ENCODE measurements at regions not wholly inside any gene's neighbourhood (a gene's known extent, or its start where the extent isn't known, plus 50 kb on each side); places are given as distances from the start of the nearest gene placed in this dataset.

DNA sequence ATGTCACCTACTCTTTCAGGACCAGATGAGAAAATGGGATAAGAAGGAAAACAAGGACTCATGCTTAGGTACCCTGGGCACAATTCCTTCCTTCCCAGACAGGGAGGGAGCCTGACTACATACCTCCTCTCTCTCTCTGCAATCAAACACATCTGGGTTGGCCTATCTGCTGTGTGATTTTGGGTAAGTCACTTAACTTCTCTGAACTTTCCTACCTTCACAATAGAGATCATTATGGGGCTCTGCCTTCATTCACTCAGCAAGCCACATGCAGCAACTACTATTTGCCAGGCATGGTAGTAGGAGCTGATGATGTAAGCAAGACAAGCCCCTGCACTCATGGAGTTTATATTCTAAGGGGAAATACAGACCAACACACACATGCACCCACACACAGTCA is 251.2 kb downstream of the SHQ1 start:
- Histone ChIP-seq H3K4me1 (ENCODE audit: control insufficient read depth, insufficient read depth, low read length) (no peaks in the 10 kb centered on the region), H3K4me3 (ENCODE audit: low read length) (no peak overlapping the region), H3K36me3 (ENCODE audit: control insufficient read depth, insufficient read depth, low read length) (no peaks in the 10 kb centered on the region), H3K27me3 (ENCODE audit: control insufficient read depth, insufficient read depth, low read length) (no peaks in the 10 kb centered on the region), H3K9me3 (ENCODE audit: control insufficient read depth, insufficient read depth, low read length) (no peaks in the 10 kb centered on the region), H3K27ac (ENCODE audit: low read length) (no peak overlapping the region)
- Mint-ChIP-seq H3K27ac (no peak overlapping the region), H3K27me3 (ENCODE audit: low read depth in 2 of 2) (peaks cover 0 to 8% of the 10 kb centered on the region in 2 donors), H3K4me3 (no peak overlapping the region), H3K9me3 (no peaks in the 10 kb centered on the region), H3K36me3 (no peaks in the 10 kb centered on the region), H3K4me1 (no peaks in the 10 kb centered on the region)
- intact Hi-C loops (cut with micrococcal nuclease): no loop called here
- no peak for ATAC-seq
- DNase-seq: no peak
- TF ChIP-seq, protein P1, sequence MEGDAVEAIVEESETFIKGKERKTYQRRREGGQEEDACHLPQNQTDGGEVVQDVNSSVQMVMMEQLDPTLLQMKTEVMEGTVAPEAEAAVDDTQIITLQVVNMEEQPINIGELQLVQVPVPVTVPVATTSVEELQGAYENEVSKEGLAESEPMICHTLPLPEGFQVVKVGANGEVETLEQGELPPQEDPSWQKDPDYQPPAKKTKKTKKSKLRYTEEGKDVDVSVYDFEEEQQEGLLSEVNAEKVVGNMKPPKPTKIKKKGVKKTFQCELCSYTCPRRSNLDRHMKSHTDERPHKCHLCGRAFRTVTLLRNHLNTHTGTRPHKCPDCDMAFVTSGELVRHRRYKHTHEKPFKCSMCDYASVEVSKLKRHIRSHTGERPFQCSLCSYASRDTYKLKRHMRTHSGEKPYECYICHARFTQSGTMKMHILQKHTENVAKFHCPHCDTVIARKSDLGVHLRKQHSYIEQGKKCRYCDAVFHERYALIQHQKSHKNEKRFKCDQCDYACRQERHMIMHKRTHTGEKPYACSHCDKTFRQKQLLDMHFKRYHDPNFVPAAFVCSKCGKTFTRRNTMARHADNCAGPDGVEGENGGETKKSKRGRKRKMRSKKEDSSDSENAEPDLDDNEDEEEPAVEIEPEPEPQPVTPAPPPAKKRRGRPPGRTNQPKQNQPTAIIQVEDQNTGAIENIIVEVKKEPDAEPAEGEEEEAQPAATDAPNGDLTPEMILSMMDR (IDR thresholded peaks at IDR 0.05): no peak

DNA sequence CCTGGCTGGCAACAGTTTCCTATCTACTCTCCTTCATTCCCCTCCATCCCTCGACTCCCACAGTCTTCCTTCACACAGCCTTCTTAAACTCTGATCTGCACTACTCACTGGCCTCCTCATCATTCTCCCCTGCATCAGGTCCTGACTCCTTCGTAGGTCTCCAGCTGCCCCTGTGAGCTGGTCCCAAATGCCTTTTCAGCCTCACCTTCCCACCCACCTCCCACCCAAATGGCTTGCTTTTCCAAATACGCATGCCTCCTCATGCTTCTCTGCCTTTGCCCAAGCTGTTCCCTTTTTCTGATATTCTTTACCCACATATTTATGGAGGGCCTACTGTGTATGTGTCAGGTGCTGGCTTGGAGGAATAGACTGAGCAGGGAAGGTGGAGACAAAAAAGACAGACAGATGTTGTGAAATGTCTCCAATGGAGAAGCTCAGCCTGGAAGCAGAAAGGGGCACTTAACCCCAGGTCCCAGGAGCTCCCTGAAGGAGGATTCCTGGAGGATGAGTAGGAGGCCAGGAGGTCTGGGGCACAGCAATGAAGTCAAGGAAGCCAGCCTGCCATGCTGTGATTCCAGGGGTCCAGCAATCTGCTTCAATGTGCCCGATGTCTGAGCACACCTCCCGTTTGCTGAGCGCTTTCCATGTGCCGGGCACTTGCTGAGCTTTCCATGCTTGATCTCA is 252.2 kb downstream of the SHQ1 start:
- H3K4me1 Mint-ChIP-seq: no peaks in the 10 kb centered on the region
- 92% methylated on average over 7 of the region's 7 CpGs for WGBS (ENCODE audit: insufficient coverage)
- no peaks in the 10 kb centered on the region for H3K9me3 Mint-ChIP-seq

DNA sequence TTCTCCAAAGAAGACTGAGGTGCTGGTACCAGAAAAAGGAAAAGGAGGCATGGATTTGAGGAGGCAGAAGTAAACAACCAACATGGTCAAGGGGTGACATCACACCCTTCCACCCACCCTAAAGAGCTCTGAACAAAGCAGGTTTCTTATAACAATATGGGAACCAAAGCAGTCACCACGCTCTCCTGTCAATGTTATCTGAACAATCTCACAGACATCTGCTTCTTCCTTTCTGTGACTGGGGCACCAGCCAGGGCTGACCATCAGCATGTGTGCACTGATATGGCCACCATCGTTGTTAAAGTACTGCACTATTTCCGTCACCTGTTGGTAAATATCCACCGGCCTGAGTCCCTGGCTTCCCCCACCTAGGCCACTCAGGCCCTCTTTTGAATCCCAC is 252.9 kb downstream of the SHQ1 start:
- no peak overlapping the region for H3K4me3 ChIP-seq (ENCODE audit: low read length)
- no peaks in the 10 kb centered on the region for H3K4me1 Mint-ChIP-seq
- H3K27ac ChIP-seq (ENCODE audit: low read length): no peak overlapping the region
- H3K27me3 ChIP-seq (ENCODE audit: control insufficient read depth, insufficient read depth, low read length): no peaks in the 10 kb centered on the region
- H3K36me3 ChIP-seq (ENCODE audit: control insufficient read depth, insufficient read depth, low read length): no peaks in the 10 kb centered on the region
- 48% methylated on average over 4 of the region's 4 CpGs for WGBS (ENCODE audit: insufficient coverage)
- no peaks in the 10 kb centered on the region for H3K9me3 ChIP-seq (ENCODE audit: control insufficient read depth, insufficient read depth, low read length)
- no peak overlapping the region for H3K27ac Mint-ChIP-seq
- H3K36me3 Mint-ChIP-seq: no peaks in the 10 kb centered on the region
- no peaks in the 10 kb centered on the region for H3K4me1 ChIP-seq (ENCODE audit: control insufficient read depth, insufficient read depth, low read length)
- TF ChIP-seq, protein P1 (IDR thresholded peaks at IDR 0.05): no peak
- no peaks in the 10 kb centered on the region for H3K9me3 Mint-ChIP-seq
- intact Hi-C loops (cut with micrococcal nuclease): no loop called here
- H3K4me3 Mint-ChIP-seq: no peak overlapping the region
- H3K27me3 Mint-ChIP-seq (ENCODE audit: low read depth in 2 of 2): peaks cover 0 to 8% of the 10 kb centered on the region in 2 donors
- no peak for ATAC-seq
- no peak for DNase-seq

More for the DNA sequence above, 252.2 kb downstream of the SHQ1 start:
- Histone ChIP-seq H3K9me3 (ENCODE audit: control insufficient read depth, insufficient read depth, low read length) (no peaks in the 10 kb centered on the region), H3K4me1 (ENCODE audit: control insufficient read depth, insufficient read depth, low read length) (no peaks in the 10 kb centered on the region), H3K27me3 (ENCODE audit: control insufficient read depth, insufficient read depth, low read length) (no peaks in the 10 kb centered on the region), H3K4me3 (ENCODE audit: low read length) (no peak overlapping the region), H3K27ac (ENCODE audit: low read length) (no peak overlapping the region), H3K36me3 (ENCODE audit: control insufficient read depth, insufficient read depth, low read length) (no peaks in the 10 kb centered on the region)
- DNase-seq: no peak
- no peaks in the 10 kb centered on the region for H3K36me3 Mint-ChIP-seq
- H3K27ac Mint-ChIP-seq: no peak overlapping the region
- peaks cover 0 to 8% of the 10 kb centered on the region in 2 donors for H3K27me3 Mint-ChIP-seq (ENCODE audit: low read depth in 2 of 2)
- TF ChIP-seq, protein P1 (IDR thresholded peaks at IDR 0.05): no peak
- no peak for ATAC-seq
- no peak overlapping the region for H3K4me3 Mint-ChIP-seq
- intact Hi-C loops (cut with micrococcal nuclease): no loop called here

DNA sequence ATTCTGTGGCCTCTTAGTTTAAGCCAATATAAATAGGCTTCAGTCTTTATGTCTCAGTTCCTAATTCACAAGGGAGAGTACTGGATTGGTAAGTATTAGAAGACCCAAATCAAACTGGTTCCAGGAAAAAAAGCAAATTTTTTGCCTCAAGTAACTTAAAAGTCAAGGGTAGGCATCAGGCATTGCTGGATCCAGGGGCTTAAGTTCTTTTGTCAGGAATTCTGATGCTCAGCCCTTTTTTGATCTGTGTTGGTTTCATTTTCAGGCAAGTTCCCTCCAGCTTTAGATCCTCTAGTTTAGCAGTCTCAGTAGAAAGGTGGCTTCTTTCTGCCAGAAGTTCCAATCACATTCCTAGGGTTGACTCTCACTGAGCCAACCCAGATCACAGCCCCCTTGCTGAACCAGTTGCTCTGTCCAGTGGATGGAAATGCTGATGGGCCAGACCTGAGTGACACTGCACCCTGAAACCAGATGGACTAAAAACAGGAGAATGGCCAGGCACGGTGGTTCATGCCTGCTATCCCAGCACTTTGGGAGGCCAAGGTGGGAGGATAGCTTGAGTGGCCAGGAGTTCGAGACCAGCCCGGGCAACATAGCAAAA is 253.5 kb downstream of the SHQ1 start:
- ATAC-seq: no peak
- Histone ChIP-seq H3K9me3 (ENCODE audit: control insufficient read depth, insufficient read depth, low read length) (no peaks in the 10 kb centered on the region), H3K4me1 (ENCODE audit: control insufficient read depth, insufficient read depth, low read length) (no peaks in the 10 kb centered on the region), H3K36me3 (ENCODE audit: control insufficient read depth, insufficient read depth, low read length) (no peaks in the 10 kb centered on the region), H3K27me3 (ENCODE audit: control insufficient read depth, insufficient read depth, low read length) (no peaks in the 10 kb centered on the region), H3K27ac (ENCODE audit: low read length) (no peak overlapping the region), H3K4me3 (ENCODE audit: low read length) (no peak overlapping the region)
- no peaks in the 10 kb centered on the region for H3K9me3 Mint-ChIP-seq
- TF ChIP-seq, protein P1 (IDR thresholded peaks at IDR 0.05): no peak
- peaks cover 0 to 8% of the 10 kb centered on the region in 2 donors for H3K27me3 Mint-ChIP-seq (ENCODE audit: low read depth in 2 of 2)
- 82% methylated on average over 3 of the region's 3 CpGs for WGBS (ENCODE audit: insufficient coverage)
- H3K36me3 Mint-ChIP-seq: no peaks in the 10 kb centered on the region
- no peaks in the 10 kb centered on the region for H3K4me1 Mint-ChIP-seq
- H3K4me3 Mint-ChIP-seq: no peak overlapping the region
- intact Hi-C loops (cut with micrococcal nuclease): no loop called here
- no peak overlapping the region for H3K27ac Mint-ChIP-seq
- no peak for DNase-seq
